ENCODE measurements at regions not wholly inside any gene's neighbourhood (a gene's known extent, or its start where the extent isn't known, plus 50 kb on each side); places are given as distances from the start of the nearest gene placed in this dataset.

DNA sequence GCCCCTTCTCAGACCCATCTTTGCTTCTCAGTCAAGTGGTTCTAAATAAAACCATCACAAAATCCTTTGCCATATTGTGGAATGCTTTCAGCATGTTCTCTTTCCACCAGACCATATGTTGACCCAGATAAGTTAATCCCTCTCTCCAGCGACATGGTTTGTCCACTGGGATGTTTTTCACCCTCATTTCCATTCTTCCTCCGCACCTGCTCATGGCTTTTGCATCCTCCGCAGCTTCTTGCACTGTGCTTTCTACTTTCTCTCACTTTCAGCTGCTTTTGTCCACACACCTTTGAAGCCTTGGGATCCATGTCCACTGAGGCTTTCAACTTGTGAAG lies 52.3 kb upstream of the WAC start:
- H3K4ac ChIP-seq (ENCODE audit: low read depth, low read length), result no peak overlapping the region
- CTCF ChIA-PET, result no interaction called here
- no TSS peak for BruUV-seq (replicated peaks)
- H4K8ac ChIP-seq (ENCODE audit: low read depth in 2 of 2, low read length in 2 of 2), result no peak overlapping the region
- no peak overlapping the region for H4K5ac ChIP-seq (ENCODE audit: low read depth, low read length)
- H3K79me1 ChIP-seq (ENCODE audit: low read depth in 1 of 2, low read length in 2 of 2), result no peaks in the 10 kb centered on the region
- no peak overlapping the region for H3K14ac ChIP-seq (replicated peaks; ENCODE audit: low read depth, low read length)
- no peak overlapping the region for H3K18ac ChIP-seq (ENCODE audit: low read depth, low read length)
- no peak overlapping the region for H2BK120ac ChIP-seq (ENCODE audit: low read depth, low read length)
- no peak overlapping the region for H2BK15ac ChIP-seq (ENCODE audit: low read depth, low read length)
- DNase-seq, result no peak
- no peak for ATAC-seq (ENCODE audit: low read depth)
- H2BK20ac ChIP-seq (ENCODE audit: low read depth, low read length), result no peak overlapping the region
- no peak overlapping the region for H2AK5ac ChIP-seq (ENCODE audit: low read depth, low read length)
- H3K9me3 ChIP-seq (ENCODE audit: control insufficient read depth, insufficient read depth, low read length), result peaks cover 2% of the 10 kb centered on the region
- peaks cover 16% of the 10 kb centered on the region for H3K27me3 ChIP-seq (ENCODE audit: control insufficient read depth, insufficient read depth, low read length)
- dilution Hi-C loops (cut with HindIII; ENCODE audit: low sequenced_read_pairs, unreplicated experiment), result no loop called here
- H3K36me3 ChIP-seq (ENCODE audit: control insufficient read depth, insufficient read depth, low read length), result no peaks in the 10 kb centered on the region
- H2BK5ac ChIP-seq (ENCODE audit: low read depth, low read length, poor library complexity, severe bottlenecking), result no peak overlapping the region
- intact Hi-C loops (cut with micrococcal nuclease), result no loop called here
- no peaks in the 10 kb centered on the region; the same call in 1 of the 2 replicates for H3K9me1 ChIP-seq (ENCODE audit: insufficient read depth, low read length)
- no peaks in the 10 kb centered on the region for H3K4me1 ChIP-seq (ENCODE audit: control insufficient read depth, insufficient read depth, low read length)
- no peak overlapping the region for H3K56ac ChIP-seq (ENCODE audit: extremely low read depth, insufficient read depth, low read length)
- H3K4me2 ChIP-seq (ENCODE audit: low read depth, low read length), result no peak overlapping the region
- H2AK9ac ChIP-seq (replicated peaks; ENCODE audit: low read depth, low read length, poor library complexity), result no peak overlapping the region
- in situ Hi-C loops (cut with MboI; ENCODE audit: low sequenced_read_pairs), result no loop called here
- 63% methylated on average over 1 of the region's 3 CpGs; no CpG with 5 or more reads in 1 of the 2 experiments for WGBS, 2 experiments (ENCODE audit: extremely low coverage in 2 of 2, insufficient read length in 1 of 2)
- H3K4me3 ChIP-seq (ENCODE audit: insufficient read depth, low read depth, low read length), result no peak overlapping the region
- H4K20me1 ChIP-seq (ENCODE audit: insufficient read depth, low read length), result no peaks in the 10 kb centered on the region
- H3K9ac ChIP-seq (ENCODE audit: low read depth, low read length), result no peak overlapping the region
- H2AFZ ChIP-seq (replicated peaks; ENCODE audit: low read length, poor library complexity), result no peak overlapping the region
- no peak for TF ChIP-seq ELK1 (IDR thresholded peaks at IDR 0.05; ENCODE audit: borderline replicate concordance, low read depth, low read length)
- TF ChIP-seq, protein P1, sequence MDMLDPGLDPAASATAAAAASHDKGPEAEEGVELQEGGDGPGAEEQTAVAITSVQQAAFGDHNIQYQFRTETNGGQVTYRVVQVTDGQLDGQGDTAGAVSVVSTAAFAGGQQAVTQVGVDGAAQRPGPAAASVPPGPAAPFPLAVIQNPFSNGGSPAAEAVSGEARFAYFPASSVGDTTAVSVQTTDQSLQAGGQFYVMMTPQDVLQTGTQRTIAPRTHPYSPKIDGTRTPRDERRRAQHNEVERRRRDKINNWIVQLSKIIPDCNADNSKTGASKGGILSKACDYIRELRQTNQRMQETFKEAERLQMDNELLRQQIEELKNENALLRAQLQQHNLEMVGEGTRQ (IDR thresholded peaks at IDR 0.05; ENCODE audit: low read depth, low read length), result no peak
- no peak for TF ChIP-seq MAFK (IDR thresholded peaks at IDR 0.05; ENCODE audit: low read depth, low read length)
- no peak for TF ChIP-seq CTCF (conservative IDR thresholded peaks at IDR 0.05; ENCODE audit: low read depth, low read length)
- no peak for TF ChIP-seq MAZ (IDR thresholded peaks at IDR 0.05; ENCODE audit: borderline replicate concordance, low read depth, low read length)
- no peak for TF ChIP-seq CEBPB (IDR thresholded peaks at IDR 0.05; ENCODE audit: low read depth, low read length)
- no peak for TF ChIP-seq MXI1 (IDR thresholded peaks at IDR 0.05; ENCODE audit: borderline replicate concordance, low read depth, low read length)
- TF ChIP-seq FOS (IDR thresholded peaks at IDR 0.05; ENCODE audit: low read depth, low read length), result no peak
- no peak for TF ChIP-seq POLR2A (IDR thresholded peaks at IDR 0.05; ENCODE audit: low read depth, low read length)
- no peak for TF ChIP-seq SMC3 (IDR thresholded peaks at IDR 0.05; ENCODE audit: low read depth, low read length)
- TF ChIP-seq RFX5 (IDR thresholded peaks at IDR 0.05; ENCODE audit: low read depth, low read length), result no peak
- POLR2A ChIA-PET (ENCODE audit: unreplicated experiment), result no interaction called here
- H4K91ac ChIP-seq (ENCODE audit: insufficient read depth, low read depth, low read length), result no peak overlapping the region
- H3K23ac ChIP-seq (ENCODE audit: low read depth, low read length), result no peak overlapping the region
- no peak overlapping the region for H3K27ac ChIP-seq (ENCODE audit: insufficient read depth, low read length)

All from IMR-90 (cell line).